Progenitor cell of endocrine pancreas (in vitro differentiated cells): ENCODE measurements at regions not wholly inside any gene's neighbourhood (a gene's known extent, or its start where the extent isn't known, plus 50 kb on each side); places are given as distances from the start of the nearest gene placed in this dataset.

Experiments used
- DNase-seq: peaks from one replicate; pipeline ENCODE4 v3.0.0; 2021; ENCODE audit warnings: low spot score; ENCODE audit not compliant: unreplicated experiment
- H3K27ac Mint-ChIP-seq: 2 replicates; pipeline ENCODE4 v1.8.0; 2021; ENCODE audit warnings: mild to moderate bottlenecking, moderate library complexity, mixed read lengths
- H3K27me3 Mint-ChIP-seq: 2 replicates; pipeline ENCODE4 v1.8.0; 2021; ENCODE audit warnings: mixed read lengths
- H3K36me3 Mint-ChIP-seq: 2 replicates; pipeline ENCODE4 v1.8.0; 2022; ENCODE audit warnings: mixed read lengths; ENCODE audit not compliant: insufficient read depth
- H3K4me1 Mint-ChIP-seq: 2 replicates; pipeline ENCODE4 v1.8.0; 2021; ENCODE audit warnings: low read depth, mixed read lengths
- H3K4me3 Mint-ChIP-seq: 2 replicates; pipeline ENCODE4 v1.8.0; 2021; ENCODE audit warnings: low read depth, mild to moderate bottlenecking, moderate library complexity, mixed read lengths
- H3K9me3 Mint-ChIP-seq: 2 replicates; pipeline ENCODE4 v1.8.0; 2021; ENCODE audit warnings: low read depth, mixed read lengths
- TF ChIP-seq, protein P1 (sequence below): fragments of 200-600 bp; sonication (generic); IDR thresholded peaks from one replicate; pipeline ENCODE4 v1.5.0; 2021; ENCODE audit warnings: antibody characterized with exemption, mild to moderate bottlenecking; ENCODE audit not compliant: unreplicated experiment

DNA sequence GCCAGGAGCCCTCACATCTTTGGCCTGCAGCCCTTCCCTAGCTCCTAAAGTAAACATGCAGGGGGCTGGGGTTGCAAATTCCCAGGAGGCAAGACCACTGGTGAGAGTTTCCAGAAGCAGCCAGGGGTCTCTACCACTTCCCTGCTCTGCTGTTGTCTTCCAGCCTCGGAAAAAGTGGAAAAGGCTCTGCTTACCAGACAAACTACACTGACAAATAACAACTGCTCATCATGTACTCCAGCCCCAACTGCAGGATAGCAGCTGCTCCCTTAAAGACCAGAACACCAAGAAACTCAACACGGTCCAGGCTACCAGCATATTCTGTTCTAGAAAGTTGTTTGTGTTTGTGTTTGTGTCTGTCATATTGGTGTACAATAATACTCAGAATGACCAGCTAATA lies 187.5 kb upstream of the MARCKS start:
- H3K36me3 Mint-ChIP-seq = no peaks in the 10 kb centered on the region
- H3K4me3 Mint-ChIP-seq = no peak overlapping the region
- no peaks in the 10 kb centered on the region for H3K9me3 Mint-ChIP-seq
- TF ChIP-seq, protein P1, sequence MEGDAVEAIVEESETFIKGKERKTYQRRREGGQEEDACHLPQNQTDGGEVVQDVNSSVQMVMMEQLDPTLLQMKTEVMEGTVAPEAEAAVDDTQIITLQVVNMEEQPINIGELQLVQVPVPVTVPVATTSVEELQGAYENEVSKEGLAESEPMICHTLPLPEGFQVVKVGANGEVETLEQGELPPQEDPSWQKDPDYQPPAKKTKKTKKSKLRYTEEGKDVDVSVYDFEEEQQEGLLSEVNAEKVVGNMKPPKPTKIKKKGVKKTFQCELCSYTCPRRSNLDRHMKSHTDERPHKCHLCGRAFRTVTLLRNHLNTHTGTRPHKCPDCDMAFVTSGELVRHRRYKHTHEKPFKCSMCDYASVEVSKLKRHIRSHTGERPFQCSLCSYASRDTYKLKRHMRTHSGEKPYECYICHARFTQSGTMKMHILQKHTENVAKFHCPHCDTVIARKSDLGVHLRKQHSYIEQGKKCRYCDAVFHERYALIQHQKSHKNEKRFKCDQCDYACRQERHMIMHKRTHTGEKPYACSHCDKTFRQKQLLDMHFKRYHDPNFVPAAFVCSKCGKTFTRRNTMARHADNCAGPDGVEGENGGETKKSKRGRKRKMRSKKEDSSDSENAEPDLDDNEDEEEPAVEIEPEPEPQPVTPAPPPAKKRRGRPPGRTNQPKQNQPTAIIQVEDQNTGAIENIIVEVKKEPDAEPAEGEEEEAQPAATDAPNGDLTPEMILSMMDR = no peak
- no peak overlapping the region for H3K27ac Mint-ChIP-seq
- peaks cover 20% of the 10 kb centered on the region for H3K4me1 Mint-ChIP-seq
- DNase-seq = no peak
- peaks cover 69% of the 10 kb centered on the region for H3K27me3 Mint-ChIP-seq

DNA sequence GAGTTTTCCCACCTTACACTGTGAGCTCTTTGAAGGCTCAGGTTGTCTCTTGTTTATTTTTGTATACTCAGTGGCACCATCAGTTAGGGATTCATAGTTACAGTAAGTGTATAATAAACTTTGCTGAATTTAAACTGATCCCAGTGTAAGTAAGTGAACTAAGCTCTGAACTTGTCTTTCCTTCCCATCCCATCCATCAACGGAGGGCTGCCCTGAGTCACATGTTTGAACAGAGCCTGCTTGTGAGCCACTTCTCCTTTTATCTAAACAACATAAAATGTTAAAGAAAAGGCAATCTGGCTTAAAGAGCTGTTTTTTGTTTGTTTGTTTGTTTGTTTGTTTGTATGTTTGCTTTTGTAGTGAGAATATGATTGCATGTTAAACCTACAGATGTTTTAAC lies 185.7 kb upstream of the MARCKS start:
- Mint-ChIP-seq H3K27ac (no peak overlapping the region), H3K4me1 (peaks cover 29% of the 10 kb centered on the region), H3K9me3 (no peaks in the 10 kb centered on the region), H3K4me3 (no peak overlapping the region), H3K36me3 (no peaks in the 10 kb centered on the region), H3K27me3 (peaks cover 59% of the 10 kb centered on the region)
- no peak for DNase-seq
- TF ChIP-seq, protein P1 = no peak

DNA sequence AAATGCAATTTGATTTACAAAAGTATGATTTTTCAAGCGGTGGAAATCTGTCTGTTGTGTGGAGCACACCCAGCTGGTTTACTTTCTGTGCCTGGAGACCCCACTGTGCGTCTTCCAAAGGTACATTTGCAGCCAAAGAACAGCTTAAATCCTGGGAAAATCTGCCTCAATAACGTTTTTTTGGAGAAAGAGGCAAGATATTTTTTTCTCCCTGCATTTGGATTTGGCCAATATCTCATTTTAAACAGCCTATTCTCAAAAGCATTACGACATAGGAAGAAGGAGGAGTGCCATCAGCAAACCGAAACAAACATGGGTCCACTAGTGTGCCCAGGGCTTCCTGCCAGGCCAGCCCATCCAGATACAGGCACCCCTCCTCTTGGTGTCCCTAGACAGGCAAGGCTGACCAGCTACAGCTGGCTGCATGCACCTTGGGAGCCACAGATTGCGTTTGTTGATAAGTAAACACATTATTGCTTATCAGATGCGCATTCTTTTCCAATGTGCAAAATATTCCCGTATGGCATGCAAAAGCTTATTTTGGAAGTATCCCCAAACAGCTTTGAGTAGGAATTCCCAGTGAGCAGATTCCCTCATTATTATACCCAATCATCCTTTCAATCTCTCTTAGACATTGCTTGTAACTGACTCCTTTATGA lies 184.5 kb upstream of the MARCKS start:
- Mint-ChIP-seq H3K9me3 (no peaks in the 10 kb centered on the region), H3K4me1 (peaks cover 29% of the 10 kb centered on the region), H3K27me3 (peaks cover 56% of the 10 kb centered on the region), H3K4me3 (no peak overlapping the region), H3K36me3 (no peaks in the 10 kb centered on the region), H3K27ac (no peak overlapping the region)
- TF ChIP-seq, protein P1 = no peak
- no peak for DNase-seq

DNA sequence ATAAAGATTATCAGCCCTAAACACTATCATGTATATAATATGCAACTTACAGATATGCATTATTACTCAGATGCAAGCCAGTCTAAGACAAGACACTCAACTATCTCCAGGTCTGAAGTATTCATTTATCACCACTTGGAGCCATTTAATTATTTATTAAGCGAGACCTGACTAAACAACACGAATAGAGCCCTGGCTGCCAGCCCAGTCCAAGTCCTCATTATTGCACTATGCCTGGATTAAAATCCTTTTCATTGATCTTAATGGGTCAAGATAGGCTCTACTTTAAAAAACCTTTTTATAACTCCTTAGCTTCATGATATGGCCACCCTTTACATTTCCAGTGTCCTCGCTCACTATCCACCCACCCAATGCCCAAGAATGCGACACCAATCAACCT lies 183.1 kb upstream of the MARCKS start:
- Mint-ChIP-seq H3K4me1 (peaks cover 26% of the 10 kb centered on the region), H3K36me3 (no peaks in the 10 kb centered on the region), H3K9me3 (no peaks in the 10 kb centered on the region), H3K27ac (no peak overlapping the region), H3K27me3 (peaks cover 61% of the 10 kb centered on the region), H3K4me3 (no peak overlapping the region)
- no peak for DNase-seq
- TF ChIP-seq, protein P1 = no peak

DNA sequence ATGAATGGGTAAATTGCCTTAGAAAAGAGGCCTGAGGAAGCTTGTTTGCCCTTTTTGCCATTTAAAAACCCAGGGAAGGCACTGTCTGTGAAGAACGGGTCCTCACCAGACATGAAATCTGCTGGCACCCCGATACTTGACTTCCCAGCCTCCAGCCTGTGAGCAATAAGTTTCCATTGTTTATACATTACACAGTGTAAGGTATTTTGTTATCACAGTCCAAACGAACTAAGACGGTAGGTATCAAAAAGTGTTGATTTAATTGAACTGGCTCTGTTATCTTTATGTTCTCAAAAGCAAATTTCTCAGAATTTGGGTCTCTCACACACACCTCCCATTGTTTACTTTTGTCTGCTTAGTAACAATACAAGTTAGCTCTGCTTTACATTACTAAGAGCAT lies 181.1 kb upstream of the MARCKS start:
- Mint-ChIP-seq H3K4me3 (no peak overlapping the region), H3K9me3 (no peaks in the 10 kb centered on the region), H3K27ac (no peak overlapping the region), H3K36me3 (no peaks in the 10 kb centered on the region), H3K4me1 (peaks cover 26% of the 10 kb centered on the region), H3K27me3 (peaks cover 56% of the 10 kb centered on the region)
- TF ChIP-seq, protein P1 = no peak
- DNase-seq = no peak
